Right cardiac atrium (tissue), 5 donors: ENCODE measurements at regions not wholly inside any gene's neighbourhood (a gene's known extent, or its start where the extent isn't known, plus 50 kb on each side); places are given as distances from the start of the nearest gene placed in this dataset.

ENCODE experiments used
- ATAC-seq, 2 donors: fragments of 200-7000 bp; cut with Tn5 transposase; one replicate each; pipeline versions ENCODE4 v1.8.0 to v1.9.1; 2020; ENCODE audit warnings: moderate library complexity in 2 of 2, mild to moderate bottlenecking in 1 of 2
- DNase-seq, 3 donors: peaks; one replicate each; pipeline ENCODE4 v3.0.0-alpha.2; 2020
- H3K27ac ChIP-seq: one replicate; pipeline ENCODE4 v1.5.1; 2013; ENCODE audit warnings: mild to moderate bottlenecking, low read length, control low read depth, moderate library complexity
- H3K27me3 ChIP-seq: one replicate; pipeline ENCODE4 v1.6.1; 2013; ENCODE audit not compliant: control insufficient read depth, insufficient read depth
- H3K4me1 ChIP-seq: one replicate; pipeline ENCODE4 v1.6.1; 2013; ENCODE audit warnings: low read length; ENCODE audit not compliant: control insufficient read depth, insufficient read depth
- H3K4me3 ChIP-seq: one replicate; pipeline ENCODE4 v1.5.1; 2013; ENCODE audit warnings: low read length, control low read depth
- H3K9me3 ChIP-seq: one replicate; pipeline ENCODE4 v1.6.1; 2013; ENCODE audit warnings: low read length; ENCODE audit not compliant: control insufficient read depth
- WGBS: extraction: QIAGEN DNeasy Blood & Tissue Kit; methylation state at CpG from one replicate; pipeline ENCODE4 v1.1.7; 2013; 5-methylcytosine and 5-hydroxymethylcytosine counted together
- intact Hi-C, 4 donors: fragments of 100-400 bp; cut with DNase I; formaldehyde crosslinking; loops; one replicate each; pipeline versions ENCODE4 v1.11.0 to v1.14.0; 2022 to 2023
- donor health status: healthy with polysubstance abuse.
- donor health status: DM: no; HTN: yes; CAD: no.
- donor health status: DM: no; HTN: no; CAD: no.
- donor health status: DM: no; HTN: yes; CAD: no; lungs with severe emphysema.
- donor health status: DM: yes; HTN: yes; CAD: no.

DNA sequence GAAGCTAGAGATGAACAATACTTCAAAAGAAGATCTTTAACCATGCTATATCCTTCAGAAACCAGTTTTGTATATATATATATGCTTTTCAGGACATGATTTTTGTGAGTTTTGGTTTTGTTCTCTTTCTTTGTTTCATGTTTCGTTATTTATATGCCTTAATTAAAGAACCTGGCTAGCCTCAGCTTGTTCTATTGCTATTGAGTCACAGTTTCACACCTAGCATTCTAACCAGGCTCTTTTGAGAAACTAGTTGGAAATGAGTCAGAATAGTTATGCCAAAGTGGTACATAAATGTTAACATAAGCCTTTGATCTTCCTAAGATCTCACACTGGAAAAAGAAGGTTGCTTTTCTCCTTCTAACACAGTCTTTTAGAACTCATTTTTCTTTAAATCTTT lies 1925.2 kb downstream of the OLFM4 start:
- Histone ChIP-seq H3K4me3 (no peak overlapping the region), H3K27ac (no peak overlapping the region), H3K9me3 (no peaks in the 10 kb centered on the region), H3K4me1 (no peaks in the 10 kb centered on the region), H3K27me3 (no peaks in the 10 kb centered on the region)
- WGBS, result 67% methylated on average over 1 of the region's 1 CpG
- no peak for DNase-seq
- intact Hi-C loops, result no loop called here
- no peak for ATAC-seq

DNA sequence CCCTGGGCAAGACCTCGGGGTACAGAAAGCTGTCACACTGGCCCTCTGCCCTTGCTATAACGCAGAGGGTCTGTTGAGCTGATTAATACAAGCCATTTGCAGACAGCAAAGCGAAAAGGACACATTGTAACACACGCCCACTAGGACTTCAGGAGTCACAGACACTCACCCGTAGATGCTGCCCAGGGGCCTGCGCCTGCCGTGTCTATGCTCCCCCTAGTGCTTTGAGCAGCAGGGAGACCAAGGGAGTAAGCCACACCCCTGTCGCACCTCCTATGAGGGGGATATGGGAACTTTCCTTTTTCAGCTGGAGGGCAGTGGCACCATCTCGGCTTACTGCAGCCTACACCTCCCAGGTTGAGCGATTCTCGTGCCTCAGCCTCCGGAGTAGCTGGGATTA lies 1930.2 kb downstream of the OLFM4 start:
- Histone ChIP-seq H3K9me3 (no peaks in the 10 kb centered on the region), H3K27me3 (no peaks in the 10 kb centered on the region), H3K4me3 (no peak overlapping the region), H3K27ac (no peak overlapping the region), H3K4me1 (no peaks in the 10 kb centered on the region)
- intact Hi-C loops, result no loop called here
- DNase-seq (no peak), ATAC-seq (no peak)
- 85% methylated on average over 12 of the region's 12 CpGs for WGBS

DNA sequence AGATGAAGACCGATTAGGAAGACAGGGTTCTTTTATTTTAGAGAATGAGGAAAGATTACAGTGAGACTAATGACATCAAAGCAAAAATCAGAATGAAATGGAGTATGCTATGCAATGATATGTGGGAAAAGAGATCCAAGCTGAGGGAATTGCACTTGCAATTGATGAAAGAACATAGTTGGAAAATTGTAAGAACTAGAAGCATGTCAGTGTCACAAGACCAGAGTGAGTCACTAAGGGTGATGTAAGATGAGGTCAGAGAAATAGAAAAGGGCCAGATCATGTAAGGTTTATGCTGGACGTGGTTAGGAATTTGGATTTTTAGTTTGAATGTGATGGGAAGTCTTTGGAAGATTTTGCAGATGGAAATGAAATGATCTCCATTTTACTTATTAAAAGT lies 1937.3 kb downstream of the OLFM4 start:
- DNase-seq (no peak), ATAC-seq (no peak)
- 63% methylated on average over 2 of the region's 2 CpGs for WGBS
- H3K4me1 ChIP-seq, result no peaks in the 10 kb centered on the region
- no peaks in the 10 kb centered on the region for H3K27me3 ChIP-seq
- H3K9me3 ChIP-seq, result no peaks in the 10 kb centered on the region
- no peak overlapping the region for H3K4me3 ChIP-seq
- intact Hi-C loops, result no loop called here
- no peak overlapping the region for H3K27ac ChIP-seq

DNA sequence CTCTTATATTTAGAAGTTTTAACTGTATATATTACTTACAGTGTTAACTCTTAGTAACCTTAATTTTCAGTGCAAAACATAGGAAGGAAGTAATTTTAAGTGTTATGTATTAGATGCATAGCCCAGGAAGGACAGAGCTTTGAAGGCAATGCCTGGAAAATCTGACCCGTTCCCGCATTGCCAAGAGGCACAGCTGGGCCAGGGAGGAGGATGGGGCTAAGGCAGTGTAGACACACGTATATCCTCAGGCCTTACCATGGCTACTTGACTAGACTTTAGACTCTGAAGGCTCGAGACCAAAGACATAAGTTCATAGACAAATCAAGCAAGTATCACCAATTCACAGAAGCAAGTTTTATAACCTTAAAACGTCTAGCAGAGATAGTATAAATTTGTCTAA lies 1944.2 kb downstream of the OLFM4 start:
- DNase-seq, result no peak
- Histone ChIP-seq H3K27ac (no peak overlapping the region), H3K4me3 (no peak overlapping the region), H3K9me3 (no peaks in the 10 kb centered on the region), H3K4me1 (no peaks in the 10 kb centered on the region), H3K27me3 (no peaks in the 10 kb centered on the region)
- WGBS, result 64% methylated on average over 5 of the region's 5 CpGs
- no peak for ATAC-seq
- intact Hi-C loops, result no loop called here

DNA sequence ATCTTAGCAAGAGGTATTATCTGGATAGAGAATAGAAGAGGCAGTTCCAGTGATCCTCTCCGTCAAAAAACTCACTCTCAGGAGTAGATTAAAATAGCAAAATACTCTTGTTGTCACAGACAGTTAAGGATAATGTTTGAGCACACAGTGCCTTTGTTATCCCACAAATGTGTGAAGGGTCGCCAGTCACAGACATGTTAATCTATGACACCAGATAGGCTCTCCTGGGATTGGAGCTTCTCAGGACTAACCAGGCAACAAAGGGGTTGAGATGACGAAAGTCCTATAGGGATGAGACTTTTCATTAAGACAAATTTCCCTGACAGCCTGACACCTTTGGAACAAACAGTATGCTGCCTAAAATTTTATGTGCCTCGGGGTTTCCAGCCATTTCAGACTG lies 1947.1 kb downstream of the OLFM4 start:
- 51% methylated on average over 4 of the region's 4 CpGs for WGBS
- ATAC-seq, result no peak

DNA sequence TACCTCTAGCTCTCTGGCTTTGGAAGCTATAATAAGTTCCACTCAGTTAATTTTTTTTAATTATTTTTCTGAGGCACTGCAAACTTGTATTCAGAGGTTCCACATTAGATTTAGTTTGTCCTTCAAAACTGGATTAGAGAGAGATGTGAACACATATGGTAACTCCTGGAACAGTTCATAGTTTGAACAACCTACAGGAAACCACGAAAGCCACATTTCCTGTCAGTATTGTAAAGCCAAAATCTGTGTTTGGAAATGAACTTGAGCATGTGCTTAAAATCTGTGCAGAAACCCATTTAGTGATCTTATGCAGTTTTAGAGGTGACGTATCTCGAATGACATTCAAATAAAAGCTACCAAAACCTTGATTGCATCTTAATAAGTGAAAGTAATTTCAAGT lies 1952.0 kb downstream of the OLFM4 start:
- H3K9me3 ChIP-seq, result no peaks in the 10 kb centered on the region
- no peaks in the 10 kb centered on the region for H3K4me1 ChIP-seq
- 71% methylated on average over 3 of the region's 3 CpGs for WGBS
- no peak for ATAC-seq
- intact Hi-C loops, result no loop called here
- H3K27me3 ChIP-seq, result no peaks in the 10 kb centered on the region
- H3K27ac ChIP-seq, result no peak overlapping the region
- H3K4me3 ChIP-seq, result no peak overlapping the region
- DNase-seq, result no peak

More for the DNA sequence above, 1947.1 kb downstream of the OLFM4 start:
- H3K4me1 ChIP-seq, result no peaks in the 10 kb centered on the region
- no peak overlapping the region for H3K27ac ChIP-seq
- H3K27me3 ChIP-seq, result no peaks in the 10 kb centered on the region
- H3K4me3 ChIP-seq, result no peak overlapping the region
- no peaks in the 10 kb centered on the region for H3K9me3 ChIP-seq
- DNase-seq, result no peak
- intact Hi-C loops, result no loop called here

DNA sequence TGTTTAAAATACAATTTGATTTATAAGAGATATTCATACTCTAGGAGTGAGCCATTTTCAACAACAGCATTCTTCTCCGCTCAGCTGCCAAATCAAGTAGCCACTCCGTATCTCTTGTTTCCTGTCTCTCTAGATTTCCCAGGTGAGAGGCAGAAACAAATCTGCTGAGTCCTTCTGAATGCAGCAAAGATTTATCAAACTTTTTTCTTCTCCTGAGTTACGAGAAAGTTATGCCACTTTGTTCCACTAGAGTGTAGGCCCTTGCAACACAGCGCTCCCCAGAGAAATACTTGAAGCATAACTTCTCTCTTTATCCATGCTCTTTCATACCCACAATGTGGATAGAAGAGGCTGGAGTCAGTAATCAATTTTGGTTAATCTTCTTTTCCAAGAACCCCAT lies 1960.8 kb downstream of the OLFM4 start:
- DNase-seq, result no peak
- Histone ChIP-seq H3K4me1 (no peaks in the 10 kb centered on the region), H3K27ac (no peak overlapping the region), H3K9me3 (no peaks in the 10 kb centered on the region), H3K4me3 (no peak overlapping the region), H3K27me3 (no peaks in the 10 kb centered on the region)
- no peak for ATAC-seq
- intact Hi-C loops, result no loop called here
- 64% methylated on average over 4 of the region's 4 CpGs for WGBS

DNA sequence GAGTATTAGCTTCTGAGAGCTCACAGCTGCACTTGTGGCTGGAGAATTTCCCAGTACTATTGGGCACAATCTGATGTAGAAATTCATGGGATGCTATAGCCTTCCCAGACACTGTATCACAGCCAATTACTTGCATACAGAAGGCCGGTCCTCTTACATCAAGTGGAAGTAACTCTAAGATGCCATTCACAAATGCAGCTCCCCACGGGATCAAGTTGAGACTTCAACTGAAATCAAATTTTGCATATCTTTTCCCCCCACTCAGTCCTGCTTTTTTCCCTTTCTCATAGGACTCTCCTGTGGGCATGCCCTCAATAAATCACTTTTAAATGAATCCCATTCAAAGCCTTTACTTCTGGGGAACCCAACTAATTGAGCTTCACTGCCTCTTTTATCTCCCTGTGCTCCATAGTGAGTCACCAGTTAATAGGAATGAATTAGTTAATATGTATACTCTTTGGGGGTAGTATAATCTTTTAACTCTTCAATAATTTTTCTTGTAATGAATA lies 1970.8 kb downstream of the OLFM4 start:
- ATAC-seq, result no peak
- intact Hi-C loops, result no loop called here
- no peaks in the 10 kb centered on the region for H3K27me3 ChIP-seq
- no peak for DNase-seq
- 69% methylated on average over 2 of the region's 2 CpGs for WGBS
- H3K9me3 ChIP-seq, result no peaks in the 10 kb centered on the region
- H3K27ac ChIP-seq, result no peak overlapping the region
- no peaks in the 10 kb centered on the region for H3K4me1 ChIP-seq
- no peak overlapping the region for H3K4me3 ChIP-seq

DNA sequence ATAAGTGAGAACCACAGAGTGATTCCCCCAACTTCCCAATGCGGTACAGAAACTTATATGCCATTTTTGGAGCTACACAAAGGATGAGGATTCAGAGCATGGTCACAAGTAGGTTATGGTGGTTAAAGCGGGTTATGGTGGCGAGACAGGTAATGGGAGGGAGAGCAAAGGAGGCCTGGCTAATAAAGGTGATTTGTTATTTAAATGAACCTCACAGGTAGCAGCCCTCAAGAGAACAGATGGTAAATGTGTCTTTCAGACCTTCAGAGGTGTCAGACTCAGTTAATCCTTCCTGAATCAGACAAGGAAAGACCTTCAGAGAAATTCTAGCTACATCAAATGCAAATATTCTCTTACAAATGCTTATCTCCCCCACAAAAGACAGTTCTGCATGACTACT lies 1971.4 kb downstream of the OLFM4 start:
- 84% methylated on average over 3 of the region's 3 CpGs for WGBS

DNA sequence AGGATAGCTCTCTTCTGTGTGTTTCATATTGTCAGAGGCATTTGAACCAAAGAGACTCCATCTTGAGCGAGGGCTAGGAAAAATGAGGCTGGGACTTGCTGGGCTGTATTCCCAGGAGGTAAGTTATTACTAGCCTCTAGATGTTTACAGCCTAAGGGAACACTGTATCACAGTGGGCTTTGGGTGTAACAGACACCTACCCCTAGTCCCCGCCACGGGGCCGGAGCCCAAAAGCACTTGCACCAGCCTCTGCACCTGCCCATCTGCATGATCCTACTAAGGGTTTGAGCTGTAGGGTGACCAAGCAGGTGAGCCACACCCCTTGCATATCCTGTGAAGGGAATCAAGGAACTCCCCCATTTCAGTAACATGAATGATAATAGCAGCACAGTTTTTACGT lies 1972.2 kb downstream of the OLFM4 start:
- DNase-seq (no peak), ATAC-seq (no peak)
- WGBS, result 83% methylated on average over 5 of the region's 5 CpGs
- H3K9me3 ChIP-seq, result no peaks in the 10 kb centered on the region
- H3K27ac ChIP-seq, result no peak overlapping the region
- H3K4me1 ChIP-seq, result no peaks in the 10 kb centered on the region
- intact Hi-C loops, result no loop called here
- H3K27me3 ChIP-seq, result no peaks in the 10 kb centered on the region
- H3K4me3 ChIP-seq, result no peak overlapping the region

More for the DNA sequence above, 1971.4 kb downstream of the OLFM4 start:
- no peak overlapping the region for H3K27ac ChIP-seq
- DNase-seq (no peak), ATAC-seq (no peak)
- no peak overlapping the region for H3K4me3 ChIP-seq
- intact Hi-C loops, result no loop called here
- H3K4me1 ChIP-seq, result no peaks in the 10 kb centered on the region
- no peaks in the 10 kb centered on the region for H3K9me3 ChIP-seq
- no peaks in the 10 kb centered on the region for H3K27me3 ChIP-seq

DNA sequence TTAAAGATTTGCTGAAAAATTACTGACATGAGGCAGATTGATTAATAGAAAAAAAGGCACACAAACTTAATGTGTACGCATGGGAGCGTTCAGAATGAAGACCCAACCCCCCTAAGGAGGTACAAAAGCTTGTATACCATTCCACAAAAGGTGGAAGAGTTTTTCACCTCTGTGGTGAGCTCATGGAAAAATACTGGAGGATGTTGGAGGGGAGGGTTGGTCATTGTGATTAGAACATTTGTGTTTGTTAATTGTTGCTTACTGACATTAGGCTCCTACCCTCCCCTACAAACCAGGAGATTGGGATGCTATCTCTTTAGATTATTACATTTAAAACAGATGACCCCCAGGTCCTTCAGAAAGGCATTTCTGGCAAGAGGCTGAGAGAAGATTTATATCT lies 1973.3 kb downstream of the OLFM4 start:
- no peaks in the 10 kb centered on the region for H3K4me1 ChIP-seq
- no peak overlapping the region for H3K27ac ChIP-seq
- DNase-seq, result no peak
- intact Hi-C loops, result no loop called here
- 72% methylated on average over 2 of the region's 2 CpGs for WGBS
- H3K4me3 ChIP-seq, result no peak overlapping the region
- ATAC-seq, result no peak
- no peaks in the 10 kb centered on the region for H3K27me3 ChIP-seq
- no peaks in the 10 kb centered on the region for H3K9me3 ChIP-seq

DNA sequence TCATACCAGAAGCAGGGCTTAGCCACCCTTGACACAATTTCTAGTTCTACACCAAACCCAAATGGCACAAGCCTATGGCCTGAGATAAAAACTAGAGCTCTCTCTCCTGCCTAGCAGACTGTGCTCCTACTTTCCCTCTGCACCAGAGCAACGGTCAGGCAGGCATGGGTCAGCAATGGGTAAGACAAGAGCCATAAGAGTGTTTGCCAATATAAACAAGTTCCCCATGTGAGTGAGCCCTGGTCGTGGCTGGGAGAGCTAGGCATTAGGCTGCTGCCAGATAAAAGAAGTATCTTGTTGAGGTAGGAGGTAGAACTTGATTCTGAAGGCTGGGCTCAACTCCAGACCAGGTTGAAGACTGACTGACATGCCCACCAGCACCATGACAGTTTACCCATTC lies 1979.1 kb downstream of the OLFM4 start:
- DNase-seq (no peak), ATAC-seq (no peak)
- no peaks in the 10 kb centered on the region for H3K27me3 ChIP-seq
- H3K4me3 ChIP-seq, result no peak overlapping the region
- no peaks in the 10 kb centered on the region for H3K9me3 ChIP-seq
- 27% methylated on average over 2 of the region's 2 CpGs for WGBS
- no peak overlapping the region for H3K27ac ChIP-seq
- H3K4me1 ChIP-seq, result no peaks in the 10 kb centered on the region
- intact Hi-C loops, result no loop called here
